ENCODE measurements at regions not wholly inside any gene's neighbourhood (a gene's known extent, or its start where the extent isn't known, plus 50 kb on each side); places are given as distances from the start of the nearest gene placed in this dataset.
A peak's percentile ranks its signal among the peaks of the same experiment; 100 is the strongest.
"Not testable (repeated sequence)": the region's sequence is repeated elsewhere in the genome, so short reads cannot be mapped to it uniquely, and the experiment has no call there.

- ATAC-seq; DNase-seq; intact Hi-C loops (cut with DNase I): not testable (repeated sequence)
Observed at GRCh38 chr2:55124682-55125081, 74.4 kb upstream of the RTN4 start.

DNA sequence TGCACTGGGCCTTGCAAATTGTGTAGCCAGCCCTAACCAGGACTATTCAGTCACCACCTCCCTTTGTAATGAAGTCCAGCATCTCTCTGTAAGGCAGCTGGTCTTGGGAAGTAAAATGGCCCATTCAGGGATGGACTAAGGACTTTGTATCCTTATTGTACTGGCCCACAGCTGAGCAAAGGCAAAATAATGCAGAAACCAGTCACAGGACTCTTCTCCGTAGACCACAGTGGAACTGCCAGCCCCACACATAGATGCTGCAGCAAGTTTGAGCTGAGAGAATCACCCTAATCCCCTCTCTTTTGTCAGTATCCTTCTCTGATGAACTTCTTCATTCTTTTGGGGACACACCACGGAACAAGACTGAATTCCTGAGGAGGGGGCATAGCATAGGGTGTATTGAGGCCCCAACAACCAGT is 73.6 kb upstream of the RTN4 start:
- ATAC-seq = no peak
- DNase-seq = no peak
- intact Hi-C loops (cut with DNase I) = no loop called here

- DNase-seq (peak; percentile 63), ATAC-seq (peak; percentile 86 to 87)
- intact Hi-C loops (cut with DNase I) = no loop called here
Observed at GRCh38 chr2:55120634-55121359, 70.5 kb upstream of the RTN4 start.

- peak; percentile 64 to 85 for ATAC-seq
- DNase-seq = no peak
- intact Hi-C loops (cut with DNase I) = no loop called here
Observed at GRCh38 chr2:55119711-55120487, 69.6 kb upstream of the RTN4 start.

DNA sequence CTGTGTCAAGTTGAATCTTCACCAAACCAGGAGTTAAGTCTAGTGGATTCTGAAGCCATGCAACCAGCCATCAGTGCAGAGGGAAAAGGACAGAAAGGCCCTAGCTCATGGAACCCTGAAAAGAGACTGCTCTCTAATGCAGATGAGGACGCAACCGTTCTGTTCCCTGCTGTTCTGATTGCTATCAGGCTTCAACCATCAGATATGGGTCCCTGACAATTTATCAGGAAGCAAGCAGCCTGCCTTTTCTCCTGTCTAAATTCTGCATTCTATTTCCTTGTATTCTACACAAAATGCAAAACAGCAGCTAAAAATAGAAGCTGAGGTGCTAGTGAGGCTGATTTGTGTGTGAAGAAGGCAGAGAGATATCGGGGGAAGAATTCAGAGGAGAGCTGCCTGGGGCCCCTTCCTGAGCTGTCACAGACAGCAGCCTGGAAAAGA is 68.4 kb upstream of the RTN4 start:
- intact Hi-C loops (cut with DNase I) = no loop called here
- DNase-seq (no peak), ATAC-seq (no peak)

GRCh38 chr2:55116966-55117365 is 66.7 kb upstream of the RTN4 start:
- intact Hi-C loops (cut with DNase I) = no loop called here
- DNase-seq (no peak), ATAC-seq (no peak)

DNA sequence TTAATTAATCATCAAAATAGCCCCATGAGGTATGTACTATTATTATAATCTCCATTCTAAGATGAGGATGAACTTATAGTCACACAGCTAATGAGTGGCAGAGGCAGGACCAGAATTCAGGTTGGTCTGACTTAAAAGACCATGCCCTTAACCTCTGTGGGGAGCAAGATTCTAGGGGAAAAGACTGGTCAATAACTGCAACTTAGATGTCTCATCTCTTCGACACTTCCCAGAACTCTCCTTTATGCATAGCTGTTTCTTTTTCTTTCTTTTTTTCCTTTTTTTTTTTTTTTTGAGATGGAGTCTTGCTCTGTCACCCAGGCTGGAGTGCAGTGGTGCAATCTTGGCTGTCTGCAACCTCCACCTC is 66.3 kb upstream of the RTN4 start:
- intact Hi-C loops (cut with DNase I) = no loop called here
- ATAC-seq = no peak
- DNase-seq = no peak

- intact Hi-C loops (cut with DNase I) = no loop called here
- DNase-seq = no peak
- no peak for ATAC-seq
Observed at GRCh38 chr2:55115761-55116597, 65.7 kb upstream of the RTN4 start.

DNA sequence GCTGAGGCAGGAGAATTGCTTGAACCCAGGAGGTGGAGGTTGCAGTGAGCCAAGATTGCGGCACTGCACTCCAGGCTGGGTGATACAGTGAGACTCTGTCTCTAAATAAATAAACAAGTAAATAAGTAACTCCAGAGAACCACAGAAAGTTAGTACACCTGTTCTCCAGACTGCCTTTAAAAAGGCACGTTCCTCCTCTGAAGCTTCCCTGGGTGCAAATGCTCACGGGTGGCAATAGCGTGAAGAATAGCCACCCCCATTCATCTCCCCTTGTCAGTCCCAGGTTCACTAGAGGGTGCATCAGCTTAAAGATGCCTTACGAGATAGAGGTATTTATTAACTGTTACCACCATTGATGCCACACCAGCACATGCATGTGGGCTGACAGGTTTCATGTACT is 64.3 kb upstream of the RTN4 start:
- DNase-seq (no peak), ATAC-seq (no peak)
- intact Hi-C loops (cut with DNase I) = loop anchor here in 1 of 2 donors (5.0 kb wide), 1 partner anchor 67 kb away; no protein-coding TSS in a partner anchor

DNA sequence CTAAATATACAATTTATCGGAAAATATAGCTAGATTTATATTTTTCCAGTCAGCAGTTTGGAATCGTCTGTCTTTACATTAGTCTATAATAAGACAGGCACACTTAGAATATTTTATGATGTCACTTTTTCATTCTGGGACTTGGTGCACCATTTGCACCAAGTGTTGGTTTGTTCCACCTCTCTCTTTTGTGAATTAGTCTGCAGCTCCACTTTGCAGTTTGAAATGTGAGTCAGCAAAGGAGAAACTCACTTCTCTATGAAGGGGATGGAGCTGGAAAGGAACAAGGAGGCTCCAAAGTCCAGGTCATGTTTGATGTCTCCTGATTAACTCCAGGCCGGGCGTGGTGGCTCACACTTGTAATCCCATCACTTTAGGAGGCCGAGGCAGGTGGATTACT is 63.8 kb upstream of the RTN4 start:
- DNase-seq (no peak), ATAC-seq (no peak)
- intact Hi-C loops (cut with DNase I) = loop anchor here in 1 of 2 donors (5.0 kb wide), 1 partner anchor 67 kb away; no protein-coding TSS in a partner anchor

DNA sequence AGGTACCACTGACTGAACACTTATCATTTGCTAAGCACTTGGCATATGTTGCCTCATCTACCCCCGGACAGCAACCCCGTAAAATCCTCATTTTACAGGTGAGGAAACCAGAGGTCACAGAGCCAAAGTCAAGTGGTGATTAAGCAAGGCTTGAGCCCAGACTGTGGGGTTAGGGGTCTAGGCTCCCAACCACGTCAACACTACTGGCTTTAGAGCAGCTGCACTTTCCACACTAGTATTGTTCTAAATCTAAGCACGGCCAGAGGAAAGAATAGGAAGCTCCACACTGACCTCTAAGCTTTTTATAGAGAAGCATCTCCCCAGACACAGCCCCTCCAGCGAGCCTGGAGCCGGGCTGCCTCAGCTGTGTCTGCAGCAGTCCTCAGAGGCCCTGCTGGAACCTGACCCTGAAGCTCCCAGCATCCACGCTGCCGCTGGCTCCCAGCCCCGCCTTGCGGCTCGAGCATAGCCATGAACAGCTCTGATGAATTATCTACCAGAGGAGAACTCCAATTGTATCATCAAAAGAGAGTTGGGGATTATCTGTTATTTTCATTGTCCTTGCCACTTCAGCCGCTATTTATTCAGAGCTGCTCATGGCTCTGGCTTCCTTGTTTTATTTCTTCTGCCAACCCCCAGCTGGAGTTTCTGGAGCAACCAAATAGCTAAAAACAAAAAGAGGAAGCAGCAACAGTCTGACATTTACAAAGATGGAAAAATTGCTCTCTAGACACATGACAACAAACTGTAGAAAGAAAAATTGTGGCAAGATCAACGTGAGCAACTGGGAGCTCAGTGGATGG is 62.2 kb upstream of the RTN4 start:
- intact Hi-C loops (cut with DNase I) = loop anchor here in 1 of 2 donors (5.0 kb wide), 1 partner anchor 65 kb away; no protein-coding TSS in a partner anchor
- peak; percentile 82 for DNase-seq
- ATAC-seq = peak; percentile 89 to 91

DNA sequence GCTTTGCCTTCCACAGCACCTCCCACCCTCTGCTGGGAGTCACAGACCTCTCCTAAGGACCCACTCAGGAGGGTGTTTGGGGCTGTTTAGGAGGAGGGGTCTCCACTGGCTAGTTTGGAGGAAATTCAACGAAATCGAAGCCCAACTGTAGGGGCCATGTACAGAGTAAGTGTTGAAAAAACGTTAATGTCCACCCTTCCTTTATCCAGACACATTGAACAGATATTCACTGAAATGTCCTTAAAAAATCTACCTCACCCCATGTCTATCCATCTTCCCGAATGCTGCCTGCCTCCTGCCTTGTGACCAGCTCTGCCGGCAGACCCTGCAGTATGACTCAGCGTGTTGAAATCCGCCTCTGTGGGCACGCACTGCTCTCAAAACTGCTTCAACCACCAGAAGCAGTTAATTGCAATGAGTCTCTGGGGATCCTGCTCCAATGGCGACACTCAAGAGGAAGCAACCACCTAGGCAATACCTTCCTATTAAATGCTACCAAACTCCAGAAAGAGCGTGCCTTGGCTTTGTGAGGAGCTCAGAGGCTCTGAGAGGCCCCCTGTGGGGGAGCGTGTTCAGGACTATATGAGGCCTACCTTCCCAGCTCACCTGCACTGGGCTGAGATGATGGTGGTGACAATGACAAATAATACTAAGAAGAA is 61.4 kb upstream of the RTN4 start:
- ATAC-seq = peak; percentile 76 to 84
- peak; percentile 80 for DNase-seq

DNA sequence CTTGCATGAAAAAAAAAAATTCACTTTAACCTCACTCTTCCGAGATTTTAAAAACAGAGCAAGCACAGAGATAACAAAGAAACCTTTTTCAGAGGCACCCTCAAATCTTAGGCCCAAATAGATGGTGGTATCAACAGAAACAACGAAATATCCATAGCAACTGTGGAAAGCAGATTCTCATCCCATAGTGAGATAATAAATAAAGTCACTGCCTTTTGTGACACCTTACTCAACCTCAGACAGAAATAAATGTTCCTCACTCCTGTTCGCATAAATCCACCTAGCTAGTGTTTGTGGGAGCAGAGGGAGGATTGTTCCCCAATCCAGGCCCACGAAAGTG is 60.9 kb upstream of the RTN4 start:
- intact Hi-C loops (cut with DNase I) = loop anchor here in 1 of 2 donors (5.0 kb wide), 1 partner anchor 64 kb away; no protein-coding TSS in a partner anchor
- no peak for DNase-seq

More for the DNA sequence above, 61.4 kb upstream of the RTN4 start:
- intact Hi-C loops (cut with DNase I) = loop anchor here in 1 of 2 donors (5.0 kb wide), 1 partner anchor 64 kb away; no protein-coding TSS in a partner anchor

GRCh38 chr2:55109219-55109891 is 59.1 kb upstream of the RTN4 start:
- ATAC-seq = no peak
- no peak for DNase-seq
- intact Hi-C loops (cut with DNase I) = no loop called here

More for the DNA sequence above, 60.9 kb upstream of the RTN4 start:
- no peak for ATAC-seq

GRCh38 chr2:55108456-55109160 is 58.4 kb upstream of the RTN4 start:
- DNase-seq (no peak), ATAC-seq (no peak)
- intact Hi-C loops (cut with DNase I) = no loop called here

DNA sequence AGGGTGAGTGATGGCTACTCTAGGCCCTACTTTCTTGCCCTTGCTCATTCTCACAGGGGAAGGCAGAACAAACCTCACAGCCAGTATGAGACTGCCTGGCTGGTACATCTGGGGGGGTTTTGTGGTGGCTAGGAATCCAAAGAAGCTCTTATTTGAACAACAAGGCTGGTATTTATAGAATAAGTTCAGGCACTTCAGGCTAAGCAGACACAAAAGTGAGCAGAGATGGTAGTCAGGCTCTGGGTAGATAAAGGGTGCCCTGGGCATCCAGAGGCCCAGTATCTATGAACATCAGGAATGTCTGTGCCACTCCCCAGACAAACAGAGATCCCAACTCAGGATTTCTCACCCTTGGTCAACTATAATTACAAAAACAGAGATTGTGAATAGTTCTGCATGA is 57.2 kb upstream of the RTN4 start:
- DNase-seq = no peak
- intact Hi-C loops (cut with DNase I) = no loop called here
- ATAC-seq = no peak

- ATAC-seq (no peak), DNase-seq (no peak)
- intact Hi-C loops (cut with DNase I) = no loop called here
Observed at GRCh38 chr2:55106148-55106547, 55.9 kb upstream of the RTN4 start.

Data from left cardiac atrium (tissue), 4 donors.